ENCODE measurements at regions not wholly inside any gene's neighbourhood (a gene's known extent, or its start where the extent isn't known, plus 50 kb on each side); places are given as distances from the start of the nearest gene placed in this dataset.

DNA sequence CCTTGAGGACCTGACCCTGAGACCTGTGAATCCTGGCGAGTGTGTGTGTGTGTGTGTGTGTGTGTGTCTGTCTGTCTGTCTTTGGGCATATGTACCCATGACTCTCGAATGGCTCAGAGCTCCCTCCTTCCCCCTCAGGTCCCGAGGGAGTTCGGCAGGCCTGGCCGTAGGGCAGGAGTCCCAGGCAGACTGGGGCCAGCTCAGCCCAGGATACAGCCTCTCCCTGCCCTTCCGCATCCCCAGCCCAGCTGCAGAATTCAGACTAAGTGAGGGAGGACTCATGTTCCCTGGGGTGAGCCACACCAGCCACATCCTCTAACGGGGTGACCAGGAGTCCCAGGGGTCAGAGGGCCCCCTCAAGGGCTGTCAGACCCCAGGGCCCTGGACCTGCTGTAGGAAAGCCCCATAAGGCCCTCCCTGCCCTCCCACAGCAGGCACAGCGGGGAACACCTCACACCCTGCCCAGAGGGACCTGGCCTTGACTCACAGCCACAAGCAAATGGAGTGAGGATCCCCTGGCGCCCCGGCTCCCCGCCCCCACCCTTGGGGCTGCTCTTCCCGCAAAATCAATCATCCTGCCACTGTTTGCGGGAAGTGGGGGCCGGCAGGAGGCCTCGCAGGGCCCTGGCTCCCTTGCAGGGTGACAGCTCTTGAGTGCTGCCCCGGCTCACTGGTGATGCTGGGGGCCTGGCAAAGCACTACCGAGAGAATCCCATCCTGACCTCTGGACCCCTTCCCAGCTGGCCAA is 101.7 kb upstream of the CASZ1 start:
- no peak for DNase-seq

DNA sequence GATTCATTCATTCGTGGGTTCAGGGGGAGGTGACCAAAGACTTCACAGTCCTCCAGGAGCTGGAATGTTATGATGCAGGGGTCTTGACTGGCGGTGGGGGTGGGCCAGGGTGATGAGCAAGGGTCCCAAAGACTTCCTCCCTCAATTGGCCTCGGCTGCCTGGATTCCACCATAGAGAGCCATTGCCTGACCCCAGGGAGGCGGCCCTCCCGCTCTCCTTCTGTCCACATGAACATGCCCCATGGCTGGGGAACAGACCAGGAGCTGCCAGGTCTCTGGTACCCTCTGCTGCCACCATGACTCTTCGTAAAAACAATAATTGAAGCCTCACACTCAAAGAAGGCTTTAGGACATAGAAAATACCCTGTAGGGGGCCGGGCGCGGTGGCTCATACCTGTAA is 102.5 kb upstream of the CASZ1 start:
- no peak for DNase-seq

DNA sequence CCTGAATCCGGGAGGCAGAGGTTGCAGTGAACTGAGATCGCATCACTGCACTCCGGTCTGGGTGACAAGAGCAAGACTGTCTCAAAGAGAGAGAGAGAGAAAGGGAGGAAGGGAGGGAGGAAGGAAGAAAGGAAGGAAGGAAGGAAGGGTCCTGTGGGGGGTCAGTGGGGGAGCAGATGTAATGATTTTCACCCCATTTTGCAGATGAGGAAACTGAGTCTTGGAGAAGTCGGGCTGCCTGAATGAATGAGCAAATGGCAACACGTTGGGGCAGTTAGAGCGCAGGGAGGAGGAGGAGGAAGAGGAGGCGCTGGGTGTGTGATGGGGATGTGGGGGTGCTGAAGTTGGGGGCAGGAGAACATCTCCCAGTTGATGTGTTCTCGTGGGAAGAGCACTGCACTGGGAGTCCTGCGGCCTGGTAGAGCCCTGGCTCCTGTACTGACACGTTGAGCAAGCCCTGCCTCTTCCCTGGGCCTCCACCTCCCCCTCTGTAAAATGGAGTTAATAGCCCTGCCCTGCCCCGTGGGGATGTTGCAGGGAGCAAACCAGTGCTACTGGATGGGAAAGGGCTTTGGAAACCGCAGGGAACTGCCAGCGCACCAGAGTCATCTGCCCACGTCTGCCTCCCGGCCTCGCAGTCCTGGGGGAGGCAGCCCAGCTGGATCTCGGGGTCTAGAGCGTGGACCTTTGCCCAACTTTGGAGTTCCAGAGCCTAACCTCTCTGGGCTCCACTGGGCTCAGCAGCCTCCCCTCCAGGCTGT is 103.2 kb upstream of the CASZ1 start:
- no peak for DNase-seq

DNA sequence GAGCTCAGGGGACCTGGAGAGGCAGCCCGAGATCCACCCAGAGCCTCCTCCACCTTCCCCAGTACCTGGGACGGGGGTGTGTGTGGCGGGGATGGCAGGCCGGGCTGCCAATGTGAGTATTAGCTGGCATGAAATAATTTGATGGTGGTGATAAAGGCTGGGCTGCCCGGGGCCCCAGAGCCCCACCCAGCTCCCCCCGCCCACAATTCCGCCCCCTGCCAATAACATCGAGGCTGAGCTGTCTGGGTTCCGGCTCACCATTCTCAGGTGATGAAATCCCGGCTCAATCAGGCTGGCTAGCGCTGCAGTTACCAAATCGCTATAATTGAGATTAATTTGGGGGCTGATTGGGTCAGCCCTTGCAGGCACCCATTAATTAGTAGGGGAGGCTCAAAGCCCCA is 103.8 kb upstream of the CASZ1 start:
- no peak for DNase-seq

DNA sequence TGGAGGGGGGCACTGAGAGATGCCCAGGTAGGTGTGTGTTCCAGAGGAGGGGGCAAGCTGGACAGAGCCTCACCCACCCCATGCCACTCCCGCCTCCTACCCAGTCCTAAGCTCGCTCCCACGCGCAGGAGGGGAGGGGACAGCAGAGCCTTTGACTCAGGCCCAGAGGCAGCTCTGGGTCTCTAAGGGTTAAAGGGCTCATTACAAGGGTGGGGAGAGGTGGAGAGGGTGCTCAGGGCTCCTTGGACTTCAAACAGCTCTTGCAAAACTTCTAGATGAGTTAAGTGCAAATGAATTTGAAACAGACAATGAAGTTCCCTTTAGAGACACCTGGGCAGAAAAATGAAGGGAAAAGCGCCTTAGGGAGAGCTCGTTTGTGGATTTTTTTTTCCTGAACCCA is 104.2 kb upstream of the CASZ1 start:
- DNase-seq, result no peak

DNA sequence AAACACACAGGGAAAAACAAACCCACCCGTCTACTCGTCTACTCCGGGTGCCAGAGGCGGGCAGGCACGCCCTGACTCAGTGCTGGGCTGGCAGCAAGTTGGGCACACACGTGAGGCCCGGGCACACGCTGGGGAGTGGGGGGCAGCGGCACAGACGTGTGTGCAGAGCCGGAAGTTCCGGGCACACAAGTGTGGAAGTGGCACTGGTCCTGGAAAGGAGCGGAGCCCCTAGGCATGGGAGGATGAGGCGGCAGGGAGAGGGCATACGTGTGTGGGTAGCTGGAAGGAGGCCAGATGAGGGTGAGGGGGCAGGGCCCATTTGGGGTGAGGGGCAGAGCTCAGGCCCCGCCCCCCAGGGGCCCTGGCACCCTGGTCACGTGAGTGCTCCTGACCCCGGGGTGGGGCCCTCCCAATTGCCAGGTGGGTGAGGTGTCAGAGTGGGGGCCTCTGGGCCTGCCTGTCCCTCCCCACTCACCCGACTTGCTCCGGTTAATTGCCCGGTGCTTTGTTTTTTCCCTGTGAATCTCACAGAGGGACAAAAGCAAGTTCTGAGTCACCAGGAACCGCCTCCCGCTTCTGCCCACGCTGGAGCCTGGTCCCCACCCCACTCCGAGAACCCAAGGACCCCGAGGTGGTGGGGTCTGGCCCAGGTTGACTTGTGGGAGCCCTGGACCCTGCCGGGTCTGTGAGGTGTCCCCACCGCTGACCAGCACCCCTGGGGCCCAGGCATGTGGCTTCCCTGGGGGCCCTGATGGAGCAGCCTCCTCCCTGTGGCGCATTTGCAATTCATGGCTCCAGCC is 104.8 kb upstream of the CASZ1 start:
- DNase-seq, result no peak

DNA sequence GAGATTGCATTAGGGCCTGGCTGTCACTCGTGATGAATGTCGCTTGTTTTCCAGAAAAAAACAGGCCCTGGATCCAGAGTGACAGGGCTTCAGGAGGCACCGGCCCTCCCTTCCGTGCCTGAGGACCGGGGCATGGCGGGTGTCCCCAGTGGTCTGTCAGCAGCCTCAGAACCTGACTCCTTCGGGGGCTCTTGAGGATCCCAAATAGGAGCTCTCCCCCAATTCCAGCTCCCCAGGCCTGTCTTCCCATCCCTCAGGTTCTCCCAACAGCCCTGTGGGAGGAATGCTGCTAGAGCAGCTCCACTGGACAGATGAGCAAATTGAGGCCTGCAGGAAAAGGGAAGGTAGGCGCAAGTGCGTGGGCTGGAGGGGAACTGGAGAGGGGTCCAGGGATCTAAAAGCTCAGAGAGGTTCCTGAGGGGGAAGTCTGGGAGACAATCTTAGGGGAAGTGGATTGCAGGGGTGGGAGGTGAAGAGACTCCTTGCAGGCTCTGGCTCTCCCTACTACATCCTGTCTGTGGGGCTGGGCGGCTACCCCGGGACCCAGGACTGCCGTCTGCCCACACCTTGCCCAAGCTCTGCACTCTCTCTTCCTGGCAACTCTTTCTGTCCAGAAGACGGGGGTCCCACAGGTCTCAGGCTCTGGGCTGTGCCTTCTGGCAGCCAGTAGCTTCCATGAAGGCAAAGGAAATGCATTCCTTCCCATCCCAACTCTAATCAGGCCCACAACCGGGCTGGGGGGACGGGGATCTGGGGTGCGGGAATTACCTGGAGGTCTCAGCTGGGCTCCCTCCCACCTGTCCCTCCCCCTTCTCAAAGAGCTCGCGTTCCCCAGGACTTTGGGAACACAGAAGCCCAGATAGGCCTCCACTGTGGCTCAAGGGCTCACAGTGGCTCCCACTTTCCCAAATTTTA is 105.7 kb upstream of the CASZ1 start:
- no peak for DNase-seq

DNA sequence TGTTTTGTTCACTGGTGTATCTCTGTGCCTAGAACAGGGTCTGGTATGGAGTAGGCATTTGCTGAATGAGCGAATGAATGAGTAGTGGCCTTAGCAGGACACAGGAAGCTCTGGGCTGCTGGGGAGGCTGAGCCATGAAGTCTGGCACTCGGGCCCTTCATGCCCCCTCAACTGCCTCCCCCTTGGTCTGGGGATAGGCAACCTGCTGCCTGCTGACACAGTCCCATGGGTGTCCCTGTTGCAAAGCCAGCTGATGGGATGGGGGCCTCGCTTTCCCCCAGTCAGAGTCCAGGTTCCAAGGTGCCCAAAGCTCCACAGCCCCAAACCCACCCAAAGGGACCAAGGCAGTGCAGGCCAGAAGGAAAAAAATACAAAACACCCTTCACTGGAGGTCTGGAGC is 107.0 kb upstream of the CASZ1 start:
- DNase-seq, result no peak

DNA sequence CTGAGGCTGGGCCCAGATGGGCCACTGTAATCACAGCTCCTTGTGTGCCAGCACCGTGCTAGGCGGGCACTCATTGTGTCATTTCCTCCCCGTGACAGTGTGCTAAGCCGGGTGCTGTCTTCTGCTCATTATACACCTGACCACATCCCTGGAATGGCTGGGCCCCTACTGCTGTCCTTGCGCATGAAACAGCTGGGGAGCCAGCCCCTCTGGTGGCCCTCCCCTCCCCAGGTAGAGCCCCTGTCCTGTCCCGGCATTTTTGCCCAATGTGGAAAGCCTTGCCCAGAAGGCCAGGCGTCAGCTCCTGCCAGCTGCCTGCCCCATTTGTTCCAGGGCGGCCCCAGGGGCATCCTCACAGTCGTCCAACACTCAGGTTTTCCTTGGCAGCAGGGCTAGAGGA is 107.4 kb upstream of the CASZ1 start:
- DNase-seq, result no peak

DNA sequence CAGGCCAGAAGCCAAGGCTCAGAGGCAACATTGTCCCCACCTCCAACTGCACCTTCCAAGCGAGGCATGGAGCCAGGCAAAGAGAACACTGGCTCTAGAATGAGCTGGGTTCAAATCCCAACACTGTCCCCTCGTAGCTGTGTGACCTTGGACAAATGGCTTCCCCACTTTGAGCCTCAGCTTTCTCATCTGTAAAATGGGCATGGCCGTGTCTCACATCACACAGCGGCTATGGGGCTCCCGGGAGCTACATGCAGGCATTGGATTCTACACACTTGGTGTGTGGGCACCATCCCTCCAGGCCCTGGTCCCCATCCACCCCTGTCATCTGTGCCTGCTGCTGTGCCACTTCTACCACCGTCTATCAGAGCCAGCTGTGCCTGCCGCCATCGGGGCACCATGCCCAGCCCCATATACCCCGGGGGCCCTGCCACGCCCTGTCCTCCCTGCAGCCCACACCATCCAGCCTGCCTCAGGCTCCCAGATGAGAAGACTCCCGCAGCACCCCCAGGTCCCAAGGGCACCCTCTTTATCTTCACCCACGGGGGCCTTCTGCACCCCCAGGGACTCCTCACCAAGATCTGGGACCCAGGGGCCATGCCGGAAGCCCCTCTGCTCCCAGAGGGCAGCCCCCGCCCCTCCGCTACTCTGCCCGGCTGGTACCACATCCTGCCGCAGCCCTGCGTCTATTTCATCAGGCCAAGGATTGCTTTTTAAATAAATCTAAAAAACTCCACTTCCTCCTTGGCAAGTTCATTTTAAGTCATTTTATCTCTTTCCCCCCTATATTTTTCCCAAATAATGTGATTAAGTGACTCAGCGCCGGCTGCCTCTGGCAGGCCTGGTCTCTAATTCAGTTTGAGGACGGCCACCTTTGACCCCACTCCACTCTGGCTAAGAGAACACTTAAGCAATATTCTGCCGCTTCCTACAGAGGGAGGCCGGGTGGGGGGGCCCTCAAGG is 107.8 kb upstream of the TARDBP start:
- DNase-seq, result no peak

DNA sequence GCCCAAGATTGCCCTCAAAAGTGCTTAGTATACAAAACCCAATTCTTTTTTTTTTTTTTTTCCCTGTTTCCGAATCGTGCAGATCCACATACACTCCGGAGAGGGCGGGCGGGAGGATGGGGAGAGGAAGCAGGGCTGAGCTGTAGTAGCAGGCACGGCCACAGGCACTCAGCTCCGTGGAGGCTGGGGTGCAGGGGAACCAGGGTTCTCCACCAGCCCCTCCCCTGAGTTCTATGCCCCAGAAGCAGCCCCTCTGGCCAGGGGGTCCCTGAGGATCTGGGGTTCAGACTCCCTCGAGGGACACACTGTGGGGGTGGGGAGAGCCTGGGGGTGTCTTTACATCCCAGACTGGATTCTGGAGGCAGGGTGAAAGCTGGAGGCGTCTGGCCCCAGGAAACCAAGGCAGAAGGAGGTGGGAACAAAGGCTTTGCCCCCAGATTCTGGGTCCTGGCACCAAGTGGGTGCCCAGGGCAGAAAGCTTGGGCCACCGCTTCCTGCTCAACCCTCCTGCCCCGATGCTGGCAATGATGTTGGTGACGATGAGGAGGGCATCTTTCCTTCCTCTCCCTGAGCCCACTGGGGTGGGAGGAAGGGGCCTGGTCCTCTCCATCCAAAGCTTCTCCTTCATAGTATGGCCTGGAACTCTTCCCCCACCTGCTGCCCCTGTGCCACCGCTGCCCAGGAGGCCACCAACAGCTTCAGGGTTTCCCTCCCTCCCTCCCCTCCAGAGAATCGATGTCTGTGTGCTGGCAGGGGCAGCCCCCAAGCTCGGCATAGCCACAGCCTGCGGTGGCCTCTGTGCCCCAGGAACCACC is 106.4 kb upstream of the TARDBP start:
- DNase-seq, result no peak

DNA sequence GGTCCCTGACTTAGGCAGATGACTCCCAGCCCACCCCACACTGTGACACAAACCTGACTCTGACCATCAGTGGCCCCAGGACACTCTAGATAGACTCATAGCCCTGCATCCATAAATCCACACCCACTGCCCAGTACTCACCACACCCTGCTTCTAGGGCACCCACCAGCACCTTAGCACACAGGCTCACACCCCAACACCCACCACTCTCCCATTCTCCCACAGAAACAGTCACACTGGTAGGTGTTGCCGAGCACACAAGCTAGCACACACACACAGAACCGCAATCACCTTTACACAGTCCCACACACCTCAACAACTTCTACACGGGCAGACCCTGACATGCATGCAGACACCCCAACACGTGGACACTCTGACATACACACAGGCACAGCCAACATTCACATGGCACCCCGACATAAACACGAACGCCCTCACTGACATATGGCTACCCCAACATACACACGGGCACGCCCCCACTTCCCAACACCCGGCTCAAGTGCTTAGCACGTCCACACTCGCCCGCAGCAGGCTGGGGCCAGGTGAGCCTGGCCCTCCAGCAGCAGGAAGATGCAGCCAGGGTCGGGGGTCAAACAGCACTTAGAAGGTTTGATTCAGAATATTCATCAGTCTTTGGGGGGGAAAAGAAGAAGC is 105.5 kb upstream of the TARDBP start:
- DNase-seq, result no peak

DNA sequence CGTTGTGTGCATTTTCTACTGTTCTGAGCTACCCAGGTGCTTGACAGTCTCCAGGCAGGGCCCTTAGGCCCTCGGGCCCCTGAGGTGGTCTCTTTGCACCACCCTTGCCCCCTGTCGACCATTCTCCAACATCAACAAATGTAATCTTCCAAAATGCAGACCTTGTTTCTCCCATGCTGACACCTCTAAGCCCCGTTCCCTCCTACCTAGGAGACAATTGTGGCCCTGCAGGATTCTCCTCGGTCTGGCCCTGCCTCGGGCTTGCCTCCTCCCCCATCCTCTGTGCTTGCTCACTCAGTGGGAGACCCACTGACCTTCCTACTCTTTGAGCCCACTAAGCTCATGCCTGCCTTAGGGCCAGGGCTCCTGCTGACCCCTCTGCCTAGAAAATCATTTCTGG is 104.2 kb upstream of the TARDBP start:
- DNase-seq, result no peak

DNA sequence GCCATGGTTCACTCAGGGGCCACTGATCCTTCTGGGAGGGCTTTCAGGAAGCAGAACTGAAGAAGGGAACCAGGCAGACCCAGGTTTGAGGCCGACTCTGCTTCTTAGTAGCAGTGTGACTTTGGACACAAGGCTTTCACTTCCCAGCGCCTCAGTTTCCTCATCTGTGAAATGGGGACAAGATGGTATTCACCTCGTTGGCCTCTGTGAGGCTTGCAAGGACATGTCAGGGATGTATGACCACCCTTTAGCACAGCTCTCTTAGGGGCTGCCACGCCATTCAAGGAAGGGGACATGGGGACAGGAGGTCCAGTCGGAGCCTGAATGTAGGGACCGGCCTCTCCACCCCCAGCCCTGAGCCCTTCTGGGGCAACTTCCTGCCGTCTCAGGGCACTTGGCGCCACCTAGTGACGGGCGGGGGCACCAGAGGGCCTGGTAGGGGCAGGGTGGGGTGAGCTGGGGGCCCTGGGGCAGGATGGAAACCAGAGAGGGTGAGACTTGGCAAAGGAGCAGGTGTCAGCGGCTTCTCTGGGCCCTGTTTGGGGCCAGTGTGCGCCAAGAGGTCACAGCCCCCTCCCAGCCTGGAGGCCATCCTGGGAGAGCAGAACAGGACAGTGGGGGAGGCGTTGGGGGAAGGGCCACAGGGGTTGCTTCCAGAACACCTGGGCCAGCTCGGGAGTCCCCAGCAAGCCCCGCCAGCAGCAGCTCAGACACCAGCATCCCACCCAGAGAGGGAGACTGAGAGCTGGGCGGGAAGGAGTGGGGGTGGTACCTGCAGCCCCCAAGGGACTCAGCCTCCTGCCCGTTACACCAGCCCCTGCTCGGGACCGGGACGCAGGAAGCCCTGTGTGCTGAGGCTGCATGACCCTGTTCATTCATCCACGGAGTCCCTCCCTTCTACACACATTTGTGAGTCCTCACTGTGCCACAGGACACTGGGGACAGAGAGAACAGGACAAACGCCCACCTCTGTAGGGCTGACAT is 102.5 kb upstream of the TARDBP start:
- DNase-seq, result no peak

DNA sequence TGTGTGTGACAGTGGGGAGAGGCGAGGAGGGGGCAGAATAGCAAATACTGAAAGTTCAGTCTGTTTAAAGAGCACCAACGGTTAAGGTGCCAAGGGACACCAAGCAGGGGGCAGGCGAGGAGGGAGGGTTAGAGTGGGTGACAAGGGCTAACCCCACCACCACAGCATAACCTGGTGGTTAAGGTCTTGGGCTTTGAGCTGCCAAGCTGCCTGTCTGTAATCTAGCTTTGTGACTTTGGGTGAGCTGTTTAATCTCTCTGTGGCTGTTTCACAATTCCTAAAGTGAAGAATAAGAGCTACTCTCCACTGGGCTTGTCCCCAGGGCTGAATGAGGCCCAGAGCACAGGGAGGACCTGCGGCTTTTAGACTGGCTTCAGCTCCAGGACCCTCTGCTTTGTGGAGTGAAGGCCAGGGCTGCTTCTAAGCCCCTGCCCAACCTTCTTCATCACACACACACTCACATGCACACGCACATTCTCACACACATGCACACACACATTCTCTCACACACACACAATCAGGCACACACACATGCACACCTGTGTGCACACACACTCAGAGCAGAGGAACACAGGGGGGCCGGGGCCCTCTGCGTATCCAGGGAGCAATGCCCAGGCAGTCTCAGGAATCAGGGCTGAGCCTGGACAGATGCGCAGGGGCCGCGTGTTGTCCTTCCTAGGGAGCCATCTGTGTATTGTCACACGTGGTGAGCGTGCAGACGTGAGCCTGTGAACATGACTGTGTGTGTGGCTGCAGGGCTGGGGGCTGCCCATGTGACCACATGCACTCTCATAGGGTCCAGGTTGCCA is 101.6 kb upstream of the TARDBP start:
- DNase-seq, result no peak

DNA sequence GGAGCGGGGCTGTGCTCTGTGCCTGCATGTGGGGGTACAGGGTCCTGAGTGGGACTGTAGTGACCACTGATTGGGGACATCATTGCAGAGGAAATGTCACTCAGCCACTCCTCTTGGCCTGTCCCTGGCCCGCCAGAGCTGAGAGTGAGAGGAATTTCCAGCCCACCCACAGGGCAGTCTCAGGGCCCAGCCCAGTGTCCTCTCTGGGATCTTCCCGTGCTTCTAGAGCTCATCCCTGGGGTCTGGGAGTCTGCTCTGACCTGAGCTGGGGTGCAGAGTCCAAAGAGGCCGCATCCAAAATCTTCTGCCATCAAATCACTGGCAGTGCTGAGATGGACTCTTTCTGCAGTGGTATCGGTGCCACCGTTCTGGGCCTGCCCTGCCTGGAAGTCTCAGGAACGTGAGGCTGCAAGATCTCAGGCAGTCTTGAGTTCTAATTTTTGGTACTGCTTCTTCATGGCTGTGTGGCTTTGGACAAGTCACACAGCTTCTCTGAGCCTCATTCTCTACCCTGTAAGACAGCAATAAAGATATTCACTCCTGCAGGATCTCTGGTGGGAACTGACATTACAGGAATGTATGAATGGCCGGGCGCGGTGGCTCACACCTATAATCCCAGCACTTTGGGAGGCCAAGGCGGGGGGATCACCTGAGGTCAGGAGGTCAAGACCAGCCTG is 100.8 kb upstream of the TARDBP start:
- no peak for DNase-seq

DNA sequence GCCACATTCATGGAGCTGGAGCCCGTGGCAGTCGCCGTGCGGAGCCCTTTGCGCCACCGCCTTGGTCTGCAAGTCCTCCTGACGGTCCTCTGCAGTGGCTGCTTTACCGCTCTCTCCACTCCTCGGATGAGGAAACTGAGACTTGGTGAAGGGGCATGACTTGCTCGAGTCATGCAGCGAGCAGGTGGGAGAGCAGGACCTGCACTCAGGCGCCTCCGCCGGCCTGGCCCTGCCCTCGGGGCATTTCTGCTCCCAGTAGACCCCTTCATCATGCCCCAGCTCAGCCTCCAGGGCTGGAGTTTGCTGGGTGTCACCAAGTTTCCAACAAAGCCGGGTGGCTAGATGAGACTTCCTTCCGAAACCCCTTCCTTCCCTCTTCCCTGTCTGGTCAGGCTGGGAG is 100.0 kb upstream of the TARDBP start:
- no peak for DNase-seq

Measured in femur (tissue), 1 donor.